ENCODE measurements at regions not wholly inside any gene's neighbourhood (a gene's known extent, or its start where the extent isn't known, plus 50 kb on each side); places are given as distances from the start of the nearest gene placed in this dataset.

GRCh38 chr5:37893434-37894134 lies 53.7 kb upstream of the GDNF start:
- no peak for DNase-seq (ENCODE audit: low spot score)
- in situ Hi-C loops (cut with MboI; ENCODE audit: low sequenced_read_pairs, unreplicated experiment) = no loop called here
- TF ChIP-seq CTCF (IDR thresholded peaks at IDR 0.05; ENCODE audit: borderline replicate concordance, control extremely low read depth, extremely low read depth, insufficient read depth, missing control alignments) = no peak

GRCh38 chr5:37892586-37892985 lies 52.7 kb upstream of the GDNF start:
- in situ Hi-C loops (cut with MboI; ENCODE audit: low sequenced_read_pairs, unreplicated experiment) = no loop called here
- no peak for TF ChIP-seq CTCF (IDR thresholded peaks at IDR 0.05; ENCODE audit: borderline replicate concordance, control extremely low read depth, extremely low read depth, insufficient read depth, missing control alignments)
- DNase-seq (ENCODE audit: low spot score) = no peak

- TF ChIP-seq CTCF (IDR thresholded peaks at IDR 0.05; ENCODE audit: borderline replicate concordance, control extremely low read depth, extremely low read depth, insufficient read depth, missing control alignments) = no peak
- in situ Hi-C loops (cut with MboI; ENCODE audit: low sequenced_read_pairs, unreplicated experiment) = no loop called here
- no peak for DNase-seq (ENCODE audit: low spot score)
These were observed 52.0 kb upstream of the GDNF start for GRCh38 chr5:37891832-37892231.

GRCh38 chr5:37889612-37890317 lies 49.9 kb upstream of the GDNF start:
- no peak for TF ChIP-seq CTCF (IDR thresholded peaks at IDR 0.05; ENCODE audit: borderline replicate concordance, control extremely low read depth, extremely low read depth, insufficient read depth, missing control alignments)
- no peak for DNase-seq (ENCODE audit: low spot score)
- in situ Hi-C loops (cut with MboI; ENCODE audit: low sequenced_read_pairs, unreplicated experiment) = no loop called here
